GM12874 (cell line): ENCODE measurements at regions not wholly inside any gene's neighbourhood (a gene's known extent, or its start where the extent isn't known, plus 50 kb on each side); places are given as distances from the start of the nearest gene placed in this dataset.

Experiments
- CTCF ChIP-seq: IDR thresholded peaks from 2 replicates; pipeline ENCODE4 v1.5.1; 2011; ENCODE audit warnings: low read depth, mild to moderate bottlenecking, control low read depth, low read length, moderate library complexity; ENCODE audit not compliant: insufficient read depth

GRCh38 chr12:24643120-24644119, 305.5 kb downstream of the BCAT1 start:
- no peak for TF ChIP-seq CTCF

- no peak for TF ChIP-seq CTCF
These were observed 309.3 kb downstream of the BCAT1 start for GRCh38 chr12:24639641-24640040.

- no peak for TF ChIP-seq CTCF
These were observed 316.4 kb downstream of the BCAT1 start for GRCh38 chr12:24632466-24632865.

- no peak for TF ChIP-seq CTCF
These were observed 317.1 kb downstream of the BCAT1 start for GRCh38 chr12:24631676-24632426.

- TF ChIP-seq CTCF = no peak
These were observed 318.0 kb downstream of the BCAT1 start for GRCh38 chr12:24630856-24631255.

- no peak for TF ChIP-seq CTCF
These were observed 318.5 kb downstream of the BCAT1 start for GRCh38 chr12:24630446-24630845.

GRCh38 chr12:24625103-24625502, 323.8 kb downstream of the BCAT1 start:
- TF ChIP-seq CTCF = no peak
